Body of pancreas (tissue), 4 donors: ENCODE measurements at regions not wholly inside any gene's neighbourhood (a gene's known extent, or its start where the extent isn't known, plus 50 kb on each side); places are given as distances from the start of the nearest gene placed in this dataset.

Experiments used
- ATAC-seq: fragments of 150-250 bp; one replicate; pipeline ENCODE4 v1.9.1; 2016
- DNase-seq, 4 donors: peaks; one replicate each; pipeline ENCODE4 v3.0.0-alpha.2; 2019
- H3K27ac ChIP-seq, 4 donors: fragments of 200-600 bp; sonication (generic); 1 replicate in 3 of 4; 2 replicates in 1 of 4; pipeline versions ENCODE4 v1.5.1 to v1.6.1; 2016 to 2019; ENCODE audit warnings: mild to moderate bottlenecking in 1 of 4, mixed read lengths in 1 of 4, moderate library complexity in 1 of 4
- H3K27me3 ChIP-seq, 2 donors: fragments of 200-600 bp; sonication (generic); one replicate each; pipeline ENCODE4 v1.6.0; 2016; ENCODE audit warnings: mild to moderate bottlenecking in 1 of 2
- H3K36me3 ChIP-seq, 2 donors: fragments of 200-600 bp; sonication (generic); replicated peaks in 1 of 2; 2 replicates each; pipeline ENCODE4 v1.5.1; 2016; ENCODE audit warnings: low read depth in 2 of 2; ENCODE audit not compliant: insufficient read depth in 1 of 2
- H3K4me1 ChIP-seq: fragments of 200-600 bp; sonication (generic); one replicate; pipeline ENCODE4 v1.6.0; 2016
- H3K4me3 ChIP-seq, 2 donors: fragments of 200-600 bp; sonication (generic); 1 replicate in 1 of 2; 2 replicates in 1 of 2; pipeline ENCODE4 v1.5.1; 2016 to 2019
- H3K9me3 ChIP-seq, 3 donors: fragments of 200-600 bp; sonication (generic); 1 replicate in 2 of 3; 2 replicates in 1 of 3; pipeline ENCODE4 v1.5.1; 2016
- CTCF ChIP-seq, 7 experiments: fragments of 450-650 bp in 4 of 7; fragments of 200-600 bp in 3 of 7; sonication (generic) in 3 of 7; IDR thresholded peaks; one replicate each; pipeline ENCODE4 v1.5.1; 2016 to 2019; ENCODE audit warnings: antibody characterized with exemption in 7 of 7
- POLR2A ChIP-seq, 3 donors: fragments of 450-650 bp; IDR thresholded peaks; one replicate each; pipeline ENCODE4 v1.6.1; 2016; ENCODE audit warnings: antibody characterized with exemption in 3 of 3, mild to moderate bottlenecking in 2 of 3
- WGBS, 2 donors: methylation state at CpG; one replicate each; pipeline ENCODE4 v1.1.5; 2017; 5-methylcytosine and 5-hydroxymethylcytosine counted together
- intact Hi-C: fragments of 100-400 bp; cut with DNase I; formaldehyde crosslinking; loops from one replicate; pipeline ENCODE4 v1.15.1; 2023

- TF ChIP-seq POLR2A (IDR thresholded peaks at IDR 0.05) (no peak), CTCF (IDR thresholded peaks at IDR 0.05) (no peak)
- H3K4me1 ChIP-seq, result no peaks in the 10 kb centered on the region
- H3K4me3 ChIP-seq, result no peak overlapping the region
- no peaks in the 10 kb centered on the region for H3K27me3 ChIP-seq
- intact Hi-C loops, result no loop called here
- no peaks in the 10 kb centered on the region for H3K9me3 ChIP-seq
- DNase-seq (no peak), ATAC-seq (no peak)
- no peak overlapping the region for H3K27ac ChIP-seq
- H3K36me3 ChIP-seq, result no peaks in the 10 kb centered on the region
Measured at GRCh38 chr9:25480696-25481095, 197.5 kb downstream of the TUSC1 start.

GRCh38 chr9:25472681-25473080 is 205.6 kb downstream of the TUSC1 start:
- no peak for ATAC-seq
- Histone ChIP-seq H3K27me3 (no peaks in the 10 kb centered on the region), H3K27ac (no peak overlapping the region), H3K9me3 (no peaks in the 10 kb centered on the region), H3K4me3 (no peak overlapping the region), H3K36me3 (no peaks in the 10 kb centered on the region), H3K4me1 (no peaks in the 10 kb centered on the region)
- TF ChIP-seq CTCF (IDR thresholded peaks at IDR 0.05) (no peak), POLR2A (IDR thresholded peaks at IDR 0.05) (no peak)
- WGBS, 2 donors, result 45 to 60% methylated on average over 2 of the region's 2 CpGs
- intact Hi-C loops, result no loop called here
- DNase-seq, result no peak

- 49 to 64% methylated on average over 3 to 4 of the region's 4 CpGs for WGBS, 2 donors
- ATAC-seq (no peak), DNase-seq (no peak)
- no peak overlapping the region for H3K4me3 ChIP-seq
- TF ChIP-seq CTCF (IDR thresholded peaks at IDR 0.05) (no peak), POLR2A (IDR thresholded peaks at IDR 0.05) (no peak)
- H3K36me3 ChIP-seq, result no peaks in the 10 kb centered on the region
- no peaks in the 10 kb centered on the region for H3K9me3 ChIP-seq
- H3K27ac ChIP-seq, result no peak overlapping the region
- no peaks in the 10 kb centered on the region for H3K4me1 ChIP-seq
- no peaks in the 10 kb centered on the region for H3K27me3 ChIP-seq
- intact Hi-C loops, result no loop called here
Measured at GRCh38 chr9:25472085-25472607, 206.1 kb downstream of the TUSC1 start.

- DNase-seq (no peak), ATAC-seq (no peak)
- Histone ChIP-seq H3K36me3 (no peaks in the 10 kb centered on the region), H3K4me3 (no peak overlapping the region), H3K27me3 (no peaks in the 10 kb centered on the region), H3K27ac (no peak overlapping the region), H3K4me1 (no peaks in the 10 kb centered on the region), H3K9me3 (no peaks in the 10 kb centered on the region)
- TF ChIP-seq CTCF (IDR thresholded peaks at IDR 0.05), result no peak
- no peak for TF ChIP-seq POLR2A (IDR thresholded peaks at IDR 0.05)
- intact Hi-C loops, result no loop called here
Measured at GRCh38 chr9:25461416-25461815, 216.8 kb downstream of the TUSC1 start.

- intact Hi-C loops, result no loop called here
- H3K9me3 ChIP-seq, result no peaks in the 10 kb centered on the region
- ATAC-seq, result no peak
- 41% methylated on average over 2 of the region's 2 CpGs for WGBS, 2 donors
- TF ChIP-seq CTCF (IDR thresholded peaks at IDR 0.05) (no peak), POLR2A (IDR thresholded peaks at IDR 0.05) (no peak)
- H3K4me3 ChIP-seq, result no peak overlapping the region
- H3K4me1 ChIP-seq, result no peaks in the 10 kb centered on the region
- DNase-seq, result no peak
- H3K27ac ChIP-seq, result no peak overlapping the region
- H3K27me3 ChIP-seq, result no peaks in the 10 kb centered on the region
- no peaks in the 10 kb centered on the region for H3K36me3 ChIP-seq
Measured at GRCh38 chr9:25453875-25454274, 224.4 kb downstream of the TUSC1 start.
